ENCODE measurements at regions not wholly inside any gene's neighbourhood (a gene's known extent, or its start where the extent isn't known, plus 50 kb on each side); places are given as distances from the start of the nearest gene placed in this dataset.
A peak's percentile ranks its signal among the peaks of the same experiment; 100 is the strongest.

- no peak for TF ChIP-seq CTCF (IDR thresholded peaks at IDR 0.05; ENCODE audit: insufficient read depth, low read length, severe bottlenecking)
- FAIRE-seq (peak; percentile 40), DNase-seq (ENCODE audit: low read depth) (no peak)
- H3K36me3 ChIP-seq (ENCODE audit: control insufficient read depth, insufficient read depth, low read length) = no peaks in the 10 kb centered on the region
- no peak overlapping the region for H3K4me3 ChIP-seq (ENCODE audit: low read depth, low read length)
- no peaks in the 10 kb centered on the region for H3K27me3 ChIP-seq (ENCODE audit: control insufficient read depth, insufficient read depth, low read length)
Observed at GRCh38 chr15:31452595-31453557, 126.2 kb downstream of the KLF13 start.

- Histone ChIP-seq H3K27me3 (ENCODE audit: control insufficient read depth, insufficient read depth, low read length) (no peaks in the 10 kb centered on the region), H3K36me3 (ENCODE audit: control insufficient read depth, insufficient read depth, low read length) (no peaks in the 10 kb centered on the region), H3K4me3 (ENCODE audit: low read depth, low read length) (no peak overlapping the region)
- DNase-seq (ENCODE audit: low read depth) (no peak), FAIRE-seq (no peak)
- TF ChIP-seq CTCF (IDR thresholded peaks at IDR 0.05; ENCODE audit: insufficient read depth, low read length, severe bottlenecking) = no peak
Observed at GRCh38 chr15:31453558-31454318, 127.1 kb downstream of the KLF13 start.

- TF ChIP-seq CTCF (IDR thresholded peaks at IDR 0.05; ENCODE audit: insufficient read depth, low read length, severe bottlenecking) = peak; percentile 22
- H3K4me3 ChIP-seq (ENCODE audit: low read depth, low read length) = no peak overlapping the region
- FAIRE-seq = no peak
- H3K27me3 ChIP-seq (ENCODE audit: control insufficient read depth, insufficient read depth, low read length) = no peaks in the 10 kb centered on the region
- no peak for DNase-seq (ENCODE audit: low read depth)
- H3K36me3 ChIP-seq (ENCODE audit: control insufficient read depth, insufficient read depth, low read length) = no peaks in the 10 kb centered on the region
Observed at GRCh38 chr15:31455499-31455898, 128.9 kb downstream of the KLF13 start.

- DNase-seq (ENCODE audit: low read depth) (no peak), FAIRE-seq (no peak)
- H3K27me3 ChIP-seq (ENCODE audit: control insufficient read depth, insufficient read depth, low read length) = no peaks in the 10 kb centered on the region
- no peak overlapping the region for H3K4me3 ChIP-seq (ENCODE audit: low read depth, low read length)
- no peaks in the 10 kb centered on the region for H3K36me3 ChIP-seq (ENCODE audit: control insufficient read depth, insufficient read depth, low read length)
- TF ChIP-seq CTCF (IDR thresholded peaks at IDR 0.05; ENCODE audit: insufficient read depth, low read length, severe bottlenecking) = no peak
Observed at GRCh38 chr15:31456354-31457060, 129.9 kb downstream of the KLF13 start.

- no peak for TF ChIP-seq CTCF (IDR thresholded peaks at IDR 0.05; ENCODE audit: insufficient read depth, low read length, severe bottlenecking)
- Histone ChIP-seq H3K36me3 (ENCODE audit: control insufficient read depth, insufficient read depth, low read length) (no peaks in the 10 kb centered on the region), H3K4me3 (ENCODE audit: low read depth, low read length) (no peak overlapping the region), H3K27me3 (ENCODE audit: control insufficient read depth, insufficient read depth, low read length) (no peaks in the 10 kb centered on the region)
- DNase-seq (ENCODE audit: low read depth) = peak; percentile 56
- FAIRE-seq = no peak
Observed at GRCh38 chr15:31457161-31457560, 130.5 kb downstream of the KLF13 start.
